ENCODE measurements at regions not wholly inside any gene's neighbourhood (a gene's known extent, or its start where the extent isn't known, plus 50 kb on each side); places are given as distances from the start of the nearest gene placed in this dataset.

GRCh38 chr10:43922335-43923280 lies 273.9 kb upstream of the ZNF32 start:
- H3K9me3 ChIP-seq (ENCODE audit: control insufficient read depth in 4 of 4, low read length in 3 of 4), result no peaks in the 10 kb centered on the region
- H3K4me3 ChIP-seq (ENCODE audit: low read depth in 1 of 3, low read length in 3 of 3), result no peak overlapping the region
- no peak overlapping the region for H3K9ac ChIP-seq (ENCODE audit: low read depth in 1 of 2, low read length in 2 of 2)
- no peaks in the 10 kb centered on the region for H3K36me3 ChIP-seq (ENCODE audit: control insufficient read depth in 4 of 4, insufficient read depth in 3 of 4, low read depth in 1 of 4, low read length in 3 of 4)
- no peaks in the 10 kb centered on the region for H3K27me3 ChIP-seq (ENCODE audit: control insufficient read depth in 4 of 4, insufficient read depth in 4 of 4, low read length in 3 of 4)
- DNase-seq (ENCODE audit: low spot score), result peak; percentile 16
- WGBS, result 79% methylated on average over 9 of the region's 9 CpGs
- no peak for TF ChIP-seq HNF4A (conservative IDR thresholded peaks at IDR 0.05)
- no peak for TF ChIP-seq EGR1 (IDR thresholded peaks at IDR 0.05; ENCODE audit: low read depth in 2 of 2)
- no peak for TF ChIP-seq CTCF (IDR thresholded peaks at IDR 0.05; ENCODE audit: low read depth, low read length, missing input control)
- TF ChIP-seq FOXA1 (IDR thresholded peaks at IDR 0.05), result no peak
- no peak for TF ChIP-seq ATF3 (IDR thresholded peaks at IDR 0.05)
- no peak for TF ChIP-seq MAX (IDR thresholded peaks at IDR 0.05)
- TF ChIP-seq FOXA2 (IDR thresholded peaks at IDR 0.05), result no peak
- no peak for TF ChIP-seq YY1 (IDR thresholded peaks at IDR 0.05)
- no peak for TF ChIP-seq GABPA (IDR thresholded peaks at IDR 0.05 in 1 of 2, conservative IDR thresholded peaks at IDR 0.05 in 1 of 2)
- no peak for TF ChIP-seq TAF1 (conservative IDR thresholded peaks at IDR 0.05)
- no peak for TF ChIP-seq ZBTB33 (IDR thresholded peaks at IDR 0.05)
- no peak for TF ChIP-seq REST (IDR thresholded peaks at IDR 0.05)
- TF ChIP-seq RXRA (IDR thresholded peaks at IDR 0.05), result no peak
- no peak for TF ChIP-seq SP1 (IDR thresholded peaks at IDR 0.05)
- TF ChIP-seq HNF4G (IDR thresholded peaks at IDR 0.05), result no peak
- TF ChIP-seq RAD21 (IDR thresholded peaks at IDR 0.05), result no peak
- TF ChIP-seq NR2F2 (IDR thresholded peaks at IDR 0.05), result no peak
- no peak for TF ChIP-seq JUND (IDR thresholded peaks at IDR 0.05)
- H3K27ac ChIP-seq (ENCODE audit: low read depth in 1 of 2, low read length in 2 of 2), result no peak overlapping the region
- no peaks in the 10 kb centered on the region for H3K4me1 ChIP-seq (ENCODE audit: control insufficient read depth in 4 of 4, insufficient read depth in 4 of 4, low read length in 3 of 4)

Measured in liver (tissue), 8 donors.